ENCODE measurements at regions not wholly inside any gene's neighbourhood (a gene's known extent, or its start where the extent isn't known, plus 50 kb on each side); places are given as distances from the start of the nearest gene placed in this dataset.

GRCh38 chr1:65486613-65487012, 66.1 kb downstream of the LEPR start:
- DNase-seq (ENCODE audit: low read depth in 2 of 2), result no peak

- DNase-seq (ENCODE audit: low read depth in 2 of 2), result no peak
Observed at GRCh38 chr1:65489481-65489880, 69.0 kb downstream of the LEPR start.

GRCh38 chr1:65490231-65491009, 70.0 kb downstream of the LEPR start:
- DNase-seq (ENCODE audit: low read depth in 2 of 2), result no peak

- no peak for DNase-seq (ENCODE audit: low read depth in 2 of 2)
Observed at GRCh38 chr1:65491472-65491871, 71.0 kb downstream of the LEPR start.

GRCh38 chr1:65493802-65494201, 73.3 kb downstream of the LEPR start:
- no peak for DNase-seq (ENCODE audit: low read depth in 2 of 2)

- no peak for DNase-seq (ENCODE audit: low read depth in 2 of 2)
Observed at GRCh38 chr1:65494671-65495070, 74.2 kb downstream of the LEPR start.

GRCh38 chr1:65495137-65495536, 74.7 kb downstream of the LEPR start:
- DNase-seq (ENCODE audit: low read depth in 2 of 2), result no peak

GRCh38 chr1:65497256-65497830, 76.9 kb downstream of the LEPR start:
- DNase-seq (ENCODE audit: low read depth in 2 of 2), result no peak

- no peak for DNase-seq (ENCODE audit: low read depth in 2 of 2)
Observed at GRCh38 chr1:65503427-65503826, 83.0 kb downstream of the LEPR start.

- DNase-seq (ENCODE audit: low read depth in 2 of 2), result no peak
Observed at GRCh38 chr1:65504263-65504662, 83.8 kb downstream of the LEPR start.

- no peak for DNase-seq (ENCODE audit: low read depth in 2 of 2)
Observed at GRCh38 chr1:65505547-65506300, 85.3 kb downstream of the LEPR start.

GRCh38 chr1:65508051-65508450, 87.6 kb downstream of the LEPR start:
- no peak for DNase-seq (ENCODE audit: low read depth in 2 of 2)

GRCh38 chr1:65509912-65510680, 89.6 kb downstream of the LEPR start:
- DNase-seq (ENCODE audit: low read depth in 2 of 2), result no peak

- DNase-seq (ENCODE audit: low read depth in 2 of 2), result no peak
Observed at GRCh38 chr1:65510961-65511360, 90.5 kb downstream of the LEPR start.

GRCh38 chr1:65512383-65512782, 91.9 kb downstream of the LEPR start:
- DNase-seq (ENCODE audit: low read depth in 2 of 2), result no peak

GRCh38 chr1:65512967-65513780, 92.7 kb downstream of the LEPR start:
- no peak for DNase-seq (ENCODE audit: low read depth in 2 of 2)

- DNase-seq (ENCODE audit: low read depth in 2 of 2), result no peak
Observed at GRCh38 chr1:65514041-65514440, 93.6 kb downstream of the LEPR start.

- DNase-seq (ENCODE audit: low read depth in 2 of 2), result no peak
Observed at GRCh38 chr1:65524931-65525265, 104.4 kb downstream of the LEPR start.

- DNase-seq (ENCODE audit: low read depth in 2 of 2), result no peak
Observed at GRCh38 chr1:65525266-65526048, 105.0 kb downstream of the LEPR start.

GRCh38 chr1:65526049-65526556, 105.6 kb downstream of the LEPR start:
- DNase-seq (ENCODE audit: low read depth in 2 of 2), result no peak

All from stimulated activated CD8-positive, alpha-beta memory T cell treated with anti-CD3 and anti-CD28 coated beads, Interleukin-7, amount 100 ng/mL, for 4 hours (primary cell).